Cardiac muscle cell (in vitro differentiated cells and primary cell): ENCODE measurements at regions not wholly inside any gene's neighbourhood (a gene's known extent, or its start where the extent isn't known, plus 50 kb on each side); places are given as distances from the start of the nearest gene placed in this dataset.

Experiments used
- DNase-seq, 2 donors: peaks; one replicate each; pipeline versions ENCODE4 v3.0.0 to v3.0.0-alpha.2; 2010 to 2017; ENCODE audit warnings: low read depth in 1 of 2, low spot score in 1 of 2
- H3K27ac ChIP-seq: fragments of 200-600 bp; sonication (generic); 2 replicates; pipeline ENCODE4 v1.5.1; 2016
- H3K27me3 ChIP-seq: fragments of 200-600 bp; sonication (generic); 2 replicates; pipeline ENCODE4 v1.6.0; 2016; ENCODE audit warnings: control low read depth
- H3K36me3 ChIP-seq: fragments of 200-600 bp; sonication (generic); 2 replicates; pipeline ENCODE4 v1.5.1; 2016; ENCODE audit warnings: control low read depth
- H3K4me1 ChIP-seq: fragments of 200-600 bp; sonication (generic); 2 replicates; pipeline ENCODE4 v1.8.1; 2017; ENCODE audit warnings: low read depth, mild to moderate bottlenecking, mixed run types
- H3K4me3 ChIP-seq: fragments of 200-600 bp; sonication (generic); 2 replicates; pipeline ENCODE4 v1.5.1; 2016; ENCODE audit warnings: mild to moderate bottlenecking
- H3K9me3 ChIP-seq: fragments of 200-600 bp; sonication (generic); 2 replicates; pipeline ENCODE4 v1.5.1; 2017; ENCODE audit warnings: low read depth, mild to moderate bottlenecking, control low read depth
- TF ChIP-seq, protein P1 (sequence below): IDR thresholded peaks from 2 replicates; pipeline ENCODE4 v1.5.1; 2012; ENCODE audit warnings: low read depth, mild to moderate bottlenecking, low read length

DNA sequence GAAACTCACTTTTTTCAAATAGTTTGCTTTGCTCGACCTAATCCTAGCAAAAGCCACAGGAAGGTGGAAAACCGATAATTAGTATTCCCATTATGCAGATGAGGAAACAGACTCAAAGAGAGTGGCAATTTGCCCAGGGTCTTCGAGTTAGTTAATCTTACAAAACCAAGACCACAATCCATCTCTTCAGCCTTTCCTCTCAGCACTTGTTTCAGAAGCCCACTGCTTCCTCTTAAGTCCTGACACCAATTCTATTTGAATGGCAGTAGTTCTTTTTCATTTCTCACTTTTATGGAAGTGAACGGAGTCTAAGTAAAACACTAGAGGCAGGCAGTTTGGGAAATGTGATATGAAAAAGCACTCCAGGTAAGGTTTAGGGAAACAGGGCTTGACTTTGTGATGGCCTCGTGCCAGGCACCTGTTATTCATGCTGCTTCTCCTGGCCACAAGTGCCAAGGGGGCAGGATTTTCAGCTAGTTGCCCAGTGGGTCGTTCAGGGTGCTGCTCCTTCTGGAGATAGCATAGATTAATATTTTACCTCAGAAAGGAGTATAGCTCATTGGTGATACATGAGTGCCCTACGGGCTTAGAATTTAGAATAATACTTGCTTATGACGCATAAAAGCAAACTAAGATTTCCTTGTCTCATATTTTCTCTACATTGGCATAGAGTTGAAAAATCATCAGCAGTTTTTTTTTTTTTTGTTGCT is 76.6 kb upstream of the NRIP1 start:
- no peaks in the 10 kb centered on the region for H3K27me3 ChIP-seq
- H3K27ac ChIP-seq, result no peak overlapping the region
- H3K4me3 ChIP-seq, result no peak overlapping the region
- H3K36me3 ChIP-seq, result no peaks in the 10 kb centered on the region
- peaks cover 20% of the 10 kb centered on the region for H3K4me1 ChIP-seq
- H3K9me3 ChIP-seq, result no peaks in the 10 kb centered on the region
- no peak for DNase-seq
- TF ChIP-seq, protein P1, sequence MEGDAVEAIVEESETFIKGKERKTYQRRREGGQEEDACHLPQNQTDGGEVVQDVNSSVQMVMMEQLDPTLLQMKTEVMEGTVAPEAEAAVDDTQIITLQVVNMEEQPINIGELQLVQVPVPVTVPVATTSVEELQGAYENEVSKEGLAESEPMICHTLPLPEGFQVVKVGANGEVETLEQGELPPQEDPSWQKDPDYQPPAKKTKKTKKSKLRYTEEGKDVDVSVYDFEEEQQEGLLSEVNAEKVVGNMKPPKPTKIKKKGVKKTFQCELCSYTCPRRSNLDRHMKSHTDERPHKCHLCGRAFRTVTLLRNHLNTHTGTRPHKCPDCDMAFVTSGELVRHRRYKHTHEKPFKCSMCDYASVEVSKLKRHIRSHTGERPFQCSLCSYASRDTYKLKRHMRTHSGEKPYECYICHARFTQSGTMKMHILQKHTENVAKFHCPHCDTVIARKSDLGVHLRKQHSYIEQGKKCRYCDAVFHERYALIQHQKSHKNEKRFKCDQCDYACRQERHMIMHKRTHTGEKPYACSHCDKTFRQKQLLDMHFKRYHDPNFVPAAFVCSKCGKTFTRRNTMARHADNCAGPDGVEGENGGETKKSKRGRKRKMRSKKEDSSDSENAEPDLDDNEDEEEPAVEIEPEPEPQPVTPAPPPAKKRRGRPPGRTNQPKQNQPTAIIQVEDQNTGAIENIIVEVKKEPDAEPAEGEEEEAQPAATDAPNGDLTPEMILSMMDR, result no peak

DNA sequence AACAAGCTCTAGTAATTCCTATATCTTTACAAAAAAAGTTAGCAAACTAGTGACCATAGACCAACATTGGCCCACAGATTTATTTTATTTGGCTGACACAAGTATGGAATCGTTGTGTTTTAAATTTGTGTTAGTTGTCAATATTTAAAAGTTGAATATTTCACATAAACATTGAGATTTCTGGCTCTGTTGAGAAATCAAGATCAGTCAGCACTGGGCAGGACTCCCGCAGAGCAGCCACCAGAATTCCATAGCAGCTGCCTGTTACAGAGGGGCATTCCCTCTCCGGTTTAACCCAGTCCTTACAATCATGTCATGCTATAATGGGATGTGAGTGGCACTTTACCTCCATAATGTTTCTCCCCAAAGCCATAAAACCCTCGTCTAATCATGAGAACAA is 79.2 kb upstream of the NRIP1 start:
- no peak for DNase-seq
- Histone ChIP-seq H3K4me1 (peaks cover 19% of the 10 kb centered on the region), H3K9me3 (no peaks in the 10 kb centered on the region), H3K36me3 (no peaks in the 10 kb centered on the region), H3K27ac (no peak overlapping the region), H3K4me3 (no peak overlapping the region), H3K27me3 (no peaks in the 10 kb centered on the region)
- TF ChIP-seq, protein P1, result no peak

DNA sequence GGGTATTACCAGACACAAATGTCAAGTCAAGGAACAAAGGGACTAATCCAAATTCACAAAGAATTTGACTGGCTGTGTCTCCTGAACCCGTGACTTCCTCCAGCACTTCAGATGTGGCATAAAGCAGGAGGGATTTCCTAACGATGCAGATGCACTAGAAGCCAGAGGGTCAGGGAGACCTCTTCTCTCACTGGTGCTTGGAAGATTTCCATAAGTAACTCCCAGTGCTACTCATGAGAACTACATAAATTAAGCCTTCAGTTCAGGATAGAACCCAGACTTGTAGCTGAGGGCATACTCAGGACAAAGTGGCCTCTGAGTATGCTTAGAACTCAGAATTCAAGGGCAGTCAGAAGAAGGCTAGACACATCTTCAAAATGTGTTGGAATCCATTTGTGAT is 83.6 kb upstream of the NRIP1 start:
- Histone ChIP-seq H3K27ac (no peak overlapping the region), H3K36me3 (no peaks in the 10 kb centered on the region), H3K27me3 (no peaks in the 10 kb centered on the region), H3K9me3 (no peaks in the 10 kb centered on the region), H3K4me3 (no peak overlapping the region), H3K4me1 (no peaks in the 10 kb centered on the region)
- no peak for DNase-seq
- TF ChIP-seq, protein P1, result no peak

DNA sequence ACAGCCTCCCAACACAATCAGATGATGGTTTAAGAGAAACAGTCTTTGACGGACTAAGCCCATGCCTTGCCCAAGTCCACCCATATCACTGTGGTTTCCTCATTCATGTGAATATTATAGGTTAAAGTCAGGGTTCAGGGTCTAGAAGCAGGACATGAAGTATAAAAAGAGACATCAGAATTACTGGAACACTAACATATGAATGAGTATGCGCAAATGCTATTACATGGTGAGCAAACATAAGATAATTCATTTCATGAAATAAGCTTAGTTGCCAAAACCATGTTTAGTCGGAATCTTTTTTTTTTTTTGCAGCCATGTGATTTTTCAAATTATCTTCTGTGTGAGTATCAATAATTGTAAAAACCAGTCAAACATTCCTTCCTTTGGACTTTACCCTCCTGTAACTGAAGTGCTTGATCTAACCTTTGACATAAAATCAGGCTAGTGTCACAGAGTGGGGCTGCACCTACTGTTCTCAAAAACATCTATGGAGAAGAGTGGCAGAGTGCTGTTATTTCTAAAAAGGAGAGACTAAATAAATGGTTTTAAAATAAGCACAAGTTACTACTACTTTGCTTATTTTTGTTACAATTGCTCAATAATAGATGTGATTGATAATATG is 84.9 kb upstream of the NRIP1 start:
- Histone ChIP-seq H3K9me3 (no peaks in the 10 kb centered on the region), H3K4me1 (no peaks in the 10 kb centered on the region), H3K27me3 (no peaks in the 10 kb centered on the region), H3K36me3 (no peaks in the 10 kb centered on the region), H3K4me3 (no peak overlapping the region), H3K27ac (no peak overlapping the region)
- TF ChIP-seq, protein P1, result no peak
- no peak for DNase-seq

DNA sequence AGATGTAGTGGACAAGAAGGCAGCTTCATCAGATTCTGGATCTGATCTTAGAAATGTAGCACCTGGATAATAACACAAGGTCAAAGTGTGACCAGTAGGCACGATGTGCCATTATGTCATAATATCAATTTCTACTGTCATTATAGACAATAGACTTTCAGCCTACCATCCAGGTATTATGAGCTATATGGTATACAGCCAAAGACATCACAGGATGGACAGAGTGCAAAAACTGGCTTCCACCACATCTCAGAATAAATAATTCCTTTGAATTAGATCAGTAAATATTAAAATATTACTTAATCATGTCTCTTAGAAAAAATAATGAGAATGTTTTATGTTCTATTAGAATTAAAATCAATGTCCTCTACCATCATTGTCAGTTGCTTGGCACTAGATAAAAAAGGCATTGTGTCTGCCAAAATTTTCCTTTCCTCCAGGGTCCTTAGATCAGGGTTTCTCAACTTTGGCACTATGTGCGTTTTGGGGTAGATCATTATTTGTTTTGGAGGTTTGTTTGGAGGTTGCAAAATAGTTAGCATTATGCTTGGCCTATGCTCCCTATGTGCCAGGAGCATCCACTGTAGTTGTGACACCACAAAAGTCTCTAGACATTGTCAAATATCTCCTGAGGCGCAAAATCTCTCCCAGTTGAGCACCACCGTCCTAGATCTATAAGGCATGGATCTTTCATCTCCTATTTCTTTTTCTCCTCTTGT is 86.7 kb upstream of the NRIP1 start:
- Histone ChIP-seq H3K36me3 (no peaks in the 10 kb centered on the region), H3K4me3 (no peak overlapping the region), H3K4me1 (no peaks in the 10 kb centered on the region), H3K27ac (no peak overlapping the region), H3K9me3 (no peaks in the 10 kb centered on the region), H3K27me3 (no peaks in the 10 kb centered on the region)
- TF ChIP-seq, protein P1, result no peak
- DNase-seq, result no peak
